ENCODE measurements at regions not wholly inside any gene's neighbourhood (a gene's known extent, or its start where the extent isn't known, plus 50 kb on each side); places are given as distances from the start of the nearest gene placed in this dataset.

- no peak overlapping the region for H3K4me3 ChIP-seq (ENCODE audit: low read depth, low read length)
- no peaks in the 10 kb centered on the region for H3K9me3 ChIP-seq (ENCODE audit: control insufficient read depth, insufficient read depth, low read depth, low read length)
- H3K36me3 ChIP-seq (ENCODE audit: control insufficient read depth, insufficient read depth, low read length), result no peaks in the 10 kb centered on the region
- H3K27me3 ChIP-seq (ENCODE audit: control insufficient read depth, insufficient read depth, low read length), result no peaks in the 10 kb centered on the region
- no peak overlapping the region for H3K27ac ChIP-seq (ENCODE audit: low read depth, low read length)
- H3K9ac ChIP-seq (ENCODE audit: low read length), result no peak overlapping the region
- H3K4me1 ChIP-seq (ENCODE audit: control insufficient read depth, insufficient read depth, low read length), result no peaks in the 10 kb centered on the region
Measured at GRCh38 chr2:103103678-103104077, 341.8 kb downstream of the TMEM182 start.

GRCh38 chr2:103119352-103119751 lies 357.5 kb downstream of the TMEM182 start:
- Histone ChIP-seq H3K4me1 (ENCODE audit: control insufficient read depth, insufficient read depth, low read length) (no peaks in the 10 kb centered on the region), H3K9me3 (ENCODE audit: control insufficient read depth, insufficient read depth, low read depth, low read length) (no peaks in the 10 kb centered on the region)

GRCh38 chr2:103121106-103121505 lies 359.3 kb downstream of the TMEM182 start:
- no peak overlapping the region for H3K4me3 ChIP-seq (ENCODE audit: low read depth, low read length)
- H3K9ac ChIP-seq (ENCODE audit: low read length), result no peak overlapping the region
- no peaks in the 10 kb centered on the region for H3K9me3 ChIP-seq (ENCODE audit: control insufficient read depth, insufficient read depth, low read depth, low read length)
- no peaks in the 10 kb centered on the region for H3K4me1 ChIP-seq (ENCODE audit: control insufficient read depth, insufficient read depth, low read length)
- H3K27me3 ChIP-seq (ENCODE audit: control insufficient read depth, insufficient read depth, low read length), result no peaks in the 10 kb centered on the region
- H3K27ac ChIP-seq (ENCODE audit: low read depth, low read length), result no peak overlapping the region
- H3K36me3 ChIP-seq (ENCODE audit: control insufficient read depth, insufficient read depth, low read length), result no peaks in the 10 kb centered on the region

More at GRCh38 chr2:103119352-103119751, 357.5 kb downstream of the TMEM182 start:
- Histone ChIP-seq H3K36me3 (ENCODE audit: control insufficient read depth, insufficient read depth, low read length) (no peaks in the 10 kb centered on the region), H3K9ac (ENCODE audit: low read length) (no peak overlapping the region), H3K27me3 (ENCODE audit: control insufficient read depth, insufficient read depth, low read length) (no peaks in the 10 kb centered on the region), H3K27ac (ENCODE audit: low read depth, low read length) (no peak overlapping the region), H3K4me3 (ENCODE audit: low read depth, low read length) (no peak overlapping the region)

- Histone ChIP-seq H3K9me3 (ENCODE audit: control insufficient read depth, insufficient read depth, low read depth, low read length) (no peaks in the 10 kb centered on the region), H3K36me3 (ENCODE audit: control insufficient read depth, insufficient read depth, low read length) (no peaks in the 10 kb centered on the region), H3K4me1 (ENCODE audit: control insufficient read depth, insufficient read depth, low read length) (no peaks in the 10 kb centered on the region), H3K27me3 (ENCODE audit: control insufficient read depth, insufficient read depth, low read length) (no peaks in the 10 kb centered on the region), H3K27ac (ENCODE audit: low read depth, low read length) (no peak overlapping the region), H3K4me3 (ENCODE audit: low read depth, low read length) (no peak overlapping the region), H3K9ac (ENCODE audit: low read length) (no peak overlapping the region)
Measured at GRCh38 chr2:103123516-103123915, 361.7 kb downstream of the TMEM182 start.

- Histone ChIP-seq H3K27me3 (ENCODE audit: control insufficient read depth, insufficient read depth, low read length) (no peaks in the 10 kb centered on the region), H3K27ac (ENCODE audit: low read depth, low read length) (no peak overlapping the region), H3K9ac (ENCODE audit: low read length) (no peak overlapping the region), H3K4me1 (ENCODE audit: control insufficient read depth, insufficient read depth, low read length) (no peaks in the 10 kb centered on the region), H3K4me3 (ENCODE audit: low read depth, low read length) (no peak overlapping the region), H3K9me3 (ENCODE audit: control insufficient read depth, insufficient read depth, low read depth, low read length) (peaks cover 4% of the 10 kb centered on the region; the same call in 1 of the 2 replicates), H3K36me3 (ENCODE audit: control insufficient read depth, insufficient read depth, low read length) (no peaks in the 10 kb centered on the region)
Measured at GRCh38 chr2:103130857-103131256, 369.0 kb downstream of the TMEM182 start.

- H3K27me3 ChIP-seq (ENCODE audit: control insufficient read depth, insufficient read depth, low read length), result no peaks in the 10 kb centered on the region
- no peaks in the 10 kb centered on the region for H3K36me3 ChIP-seq (ENCODE audit: control insufficient read depth, insufficient read depth, low read length)
- no peak overlapping the region for H3K4me3 ChIP-seq (ENCODE audit: low read depth, low read length)
- no peaks in the 10 kb centered on the region for H3K4me1 ChIP-seq (ENCODE audit: control insufficient read depth, insufficient read depth, low read length)
- no peak overlapping the region for H3K9ac ChIP-seq (ENCODE audit: low read length)
- H3K9me3 ChIP-seq (ENCODE audit: control insufficient read depth, insufficient read depth, low read depth, low read length), result peaks cover 15% of the 10 kb centered on the region; the same call in 1 of the 2 replicates
- no peak overlapping the region for H3K27ac ChIP-seq (ENCODE audit: low read depth, low read length)
Measured at GRCh38 chr2:103132536-103133217, 370.8 kb downstream of the TMEM182 start.

GRCh38 chr2:103135679-103136078 lies 373.8 kb downstream of the TMEM182 start:
- H3K4me1 ChIP-seq (ENCODE audit: control insufficient read depth, insufficient read depth, low read length), result peaks cover 12% of the 10 kb centered on the region
- H3K36me3 ChIP-seq (ENCODE audit: control insufficient read depth, insufficient read depth, low read length), result no peaks in the 10 kb centered on the region
- H3K9me3 ChIP-seq (ENCODE audit: control insufficient read depth, insufficient read depth, low read depth, low read length), result peaks cover 17% of the 10 kb centered on the region; the same call in 1 of the 2 replicates
- no peaks in the 10 kb centered on the region for H3K27me3 ChIP-seq (ENCODE audit: control insufficient read depth, insufficient read depth, low read length)
- no peak overlapping the region for H3K9ac ChIP-seq (ENCODE audit: low read length)
- H3K4me3 ChIP-seq (ENCODE audit: low read depth, low read length), result no peak overlapping the region
- no peak overlapping the region for H3K27ac ChIP-seq (ENCODE audit: low read depth, low read length)

GRCh38 chr2:103138123-103138901 lies 376.5 kb downstream of the TMEM182 start:
- Histone ChIP-seq H3K9ac (ENCODE audit: low read length) (no peak overlapping the region), H3K9me3 (ENCODE audit: control insufficient read depth, insufficient read depth, low read depth, low read length) (0 out of 2 replicates have a peak, but pooled peaks cover 20% of the 10 kb centered on the region), H3K36me3 (ENCODE audit: control insufficient read depth, insufficient read depth, low read length) (no peaks in the 10 kb centered on the region), H3K27ac (ENCODE audit: low read depth, low read length) (no peak overlapping the region), H3K27me3 (ENCODE audit: control insufficient read depth, insufficient read depth, low read length) (no peaks in the 10 kb centered on the region), H3K4me3 (ENCODE audit: low read depth, low read length) (no peak overlapping the region), H3K4me1 (ENCODE audit: control insufficient read depth, insufficient read depth, low read length) (peaks cover 12% of the 10 kb centered on the region)

GRCh38 chr2:103139628-103140268 lies 377.9 kb downstream of the TMEM182 start:
- Histone ChIP-seq H3K4me1 (ENCODE audit: control insufficient read depth, insufficient read depth, low read length) (peaks cover 12% of the 10 kb centered on the region), H3K9me3 (ENCODE audit: control insufficient read depth, insufficient read depth, low read depth, low read length) (0 out of 2 replicates have a peak, but pooled peaks cover 20% of the 10 kb centered on the region), H3K27me3 (ENCODE audit: control insufficient read depth, insufficient read depth, low read length) (no peaks in the 10 kb centered on the region), H3K27ac (ENCODE audit: low read depth, low read length) (no peak overlapping the region), H3K4me3 (ENCODE audit: low read depth, low read length) (no peak overlapping the region), H3K9ac (ENCODE audit: low read length) (no peak overlapping the region), H3K36me3 (ENCODE audit: control insufficient read depth, insufficient read depth, low read length) (no peaks in the 10 kb centered on the region)

- no peaks in the 10 kb centered on the region for H3K36me3 ChIP-seq (ENCODE audit: control insufficient read depth, insufficient read depth, low read length)
- H3K27me3 ChIP-seq (ENCODE audit: control insufficient read depth, insufficient read depth, low read length), result no peaks in the 10 kb centered on the region
- H3K4me1 ChIP-seq (ENCODE audit: control insufficient read depth, insufficient read depth, low read length), result peaks cover 5% of the 10 kb centered on the region
- 0 out of 2 replicates have a peak, but pooled peaks cover 3% of the 10 kb centered on the region for H3K9me3 ChIP-seq (ENCODE audit: control insufficient read depth, insufficient read depth, low read depth, low read length)
- H3K27ac ChIP-seq (ENCODE audit: low read depth, low read length), result no peak overlapping the region
- no peak overlapping the region for H3K4me3 ChIP-seq (ENCODE audit: low read depth, low read length)
- no peak overlapping the region for H3K9ac ChIP-seq (ENCODE audit: low read length)
Measured at GRCh38 chr2:103144837-103145236, 383.0 kb downstream of the TMEM182 start.

GRCh38 chr2:103145739-103146138 lies 383.9 kb downstream of the TMEM182 start:
- Histone ChIP-seq H3K36me3 (ENCODE audit: control insufficient read depth, insufficient read depth, low read length) (no peaks in the 10 kb centered on the region), H3K9ac (ENCODE audit: low read length) (no peak overlapping the region), H3K27ac (ENCODE audit: low read depth, low read length) (no peak overlapping the region), H3K4me1 (ENCODE audit: control insufficient read depth, insufficient read depth, low read length) (no peaks in the 10 kb centered on the region), H3K27me3 (ENCODE audit: control insufficient read depth, insufficient read depth, low read length) (no peaks in the 10 kb centered on the region), H3K4me3 (ENCODE audit: low read depth, low read length) (no peak overlapping the region), H3K9me3 (ENCODE audit: control insufficient read depth, insufficient read depth, low read depth, low read length) (0 out of 2 replicates have a peak, but pooled peaks cover 3% of the 10 kb centered on the region)
